HG03432 (cell line): ENCODE measurements at regions not wholly inside any gene's neighbourhood (a gene's known extent, or its start where the extent isn't known, plus 50 kb on each side); places are given as distances from the start of the nearest gene placed in this dataset.
A peak's percentile ranks its signal among the peaks of the same experiment; 100 is the strongest.
"Not testable (repeated sequence)": the region's sequence is repeated elsewhere in the genome, so short reads cannot be mapped to it uniquely, and the experiment has no call there.

Source experiments
- ATAC-seq: cut with Tn5 transposase; IDR thresholded peaks from one replicate; pipeline ENCODE4 v1.9.1; 2021; ENCODE audit warnings: mild to moderate bottlenecking, moderate library complexity; ENCODE audit not compliant: unreplicated experiment

GRCh38 chr16:85446951-85447692 is 166.0 kb upstream of the GSE1 start:
- ATAC-seq, result peak; percentile 72

GRCh38 chr16:85447693-85448313 is 165.3 kb upstream of the GSE1 start:
- peak; percentile 12 for ATAC-seq

DNA sequence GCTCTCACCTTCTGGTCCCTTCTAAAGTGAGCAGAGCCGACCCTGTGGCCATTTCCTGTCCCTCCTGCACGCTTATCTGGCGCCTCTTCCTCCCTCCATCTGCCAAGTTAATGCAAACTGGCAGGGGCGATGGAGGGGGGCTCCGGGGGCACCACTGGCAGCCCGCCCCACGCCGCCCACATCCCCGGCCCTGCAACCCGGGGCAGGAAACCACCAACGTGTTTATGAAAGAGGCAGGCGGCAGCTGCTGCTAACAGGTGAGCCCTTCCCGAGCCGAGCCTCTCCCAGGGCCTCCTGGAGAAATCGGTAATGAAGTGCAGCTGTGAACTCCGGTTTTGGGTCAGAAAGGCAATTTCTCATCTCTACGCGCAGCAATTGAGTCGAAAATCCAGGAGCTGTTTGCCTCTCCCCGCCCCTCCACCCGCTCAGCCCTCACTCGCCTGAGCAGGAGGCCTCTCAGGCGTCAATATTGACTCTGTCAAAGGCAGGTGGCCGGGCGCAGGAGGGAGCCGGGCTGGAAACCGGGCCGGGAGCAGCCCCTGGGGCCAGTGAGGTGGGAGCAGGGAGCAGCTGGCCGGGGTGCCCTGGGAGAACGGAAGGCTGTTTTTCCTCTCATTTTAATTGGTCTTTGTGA is 164.4 kb upstream of the GSE1 start:
- no peak for ATAC-seq

DNA sequence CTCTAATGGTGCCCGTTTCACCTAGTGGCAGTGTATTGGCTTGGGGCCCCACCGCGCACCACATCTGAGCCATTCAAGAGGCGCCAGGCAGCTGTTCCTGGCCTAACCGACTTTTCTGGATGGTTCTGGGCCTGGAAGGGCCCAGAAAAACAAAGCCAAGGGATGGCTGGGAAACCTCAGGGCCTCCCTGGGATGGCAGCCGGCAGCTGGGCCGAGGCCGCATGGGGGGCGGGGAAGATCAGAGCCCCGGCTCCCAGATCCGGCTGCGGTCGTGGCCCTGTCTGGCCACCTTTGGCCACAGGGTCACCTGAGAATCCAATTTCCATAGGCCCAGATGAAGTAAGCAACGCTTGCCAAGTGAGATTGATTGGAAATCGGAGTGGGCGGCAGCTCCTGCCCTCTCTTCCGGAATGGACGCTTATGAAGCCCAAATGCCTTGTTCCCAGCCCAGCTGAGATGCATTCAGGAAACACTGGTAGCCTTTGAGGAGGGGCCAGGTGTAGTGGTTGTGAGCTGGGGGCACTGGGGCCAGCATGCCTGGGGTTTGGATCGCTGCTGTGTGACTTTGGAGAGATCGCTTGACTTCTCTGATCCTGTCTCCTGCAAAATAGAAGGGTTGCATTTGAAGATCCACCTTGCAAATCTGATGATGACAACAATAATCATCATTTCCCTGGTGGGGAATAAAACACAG is 163.8 kb upstream of the GSE1 start:
- ATAC-seq, result no peak

DNA sequence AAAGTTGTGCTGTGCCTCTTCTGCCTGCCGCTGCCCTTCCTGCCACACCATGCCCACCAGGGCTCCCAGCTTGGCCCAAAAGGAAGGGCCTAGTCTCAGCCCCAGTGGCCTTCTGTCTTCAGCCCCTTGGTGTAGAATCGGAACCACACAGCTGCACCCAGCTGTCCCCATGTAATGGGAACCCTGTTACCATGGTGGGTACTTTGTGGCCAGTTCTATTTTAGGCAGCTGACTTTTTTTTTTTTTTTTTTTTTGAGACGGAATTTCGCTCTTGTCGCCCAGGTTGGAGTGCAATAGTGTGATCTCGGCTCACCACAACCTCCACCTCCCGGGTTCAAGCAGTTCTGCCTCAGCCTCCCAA is 163.3 kb upstream of the GSE1 start:
- ATAC-seq, result no peak

DNA sequence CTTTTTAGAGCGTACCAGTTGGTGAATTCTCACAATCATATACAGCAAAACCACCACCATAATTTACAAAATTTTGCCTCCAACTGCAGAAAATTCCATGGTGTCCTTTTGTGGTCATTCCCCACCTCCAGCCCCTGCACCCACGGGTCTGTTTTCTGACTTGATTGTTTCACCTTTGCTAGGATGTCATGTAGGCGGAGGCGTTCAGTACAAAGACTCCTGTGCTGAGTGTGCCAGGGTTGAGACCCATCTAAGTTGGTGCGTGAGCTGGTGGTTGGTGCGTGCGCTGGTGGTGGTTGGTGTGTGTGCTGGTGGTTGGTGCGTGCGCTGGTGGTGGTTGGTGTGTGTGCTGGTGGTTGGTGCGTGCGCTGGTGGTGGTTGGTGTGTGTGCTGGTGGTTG is 162.0 kb upstream of the GSE1 start:
- not testable (repeated sequence) for ATAC-seq

- ATAC-seq, result no peak
These were observed 161.3 kb upstream of the GSE1 start for GRCh38 chr16:85451641-85452363.

DNA sequence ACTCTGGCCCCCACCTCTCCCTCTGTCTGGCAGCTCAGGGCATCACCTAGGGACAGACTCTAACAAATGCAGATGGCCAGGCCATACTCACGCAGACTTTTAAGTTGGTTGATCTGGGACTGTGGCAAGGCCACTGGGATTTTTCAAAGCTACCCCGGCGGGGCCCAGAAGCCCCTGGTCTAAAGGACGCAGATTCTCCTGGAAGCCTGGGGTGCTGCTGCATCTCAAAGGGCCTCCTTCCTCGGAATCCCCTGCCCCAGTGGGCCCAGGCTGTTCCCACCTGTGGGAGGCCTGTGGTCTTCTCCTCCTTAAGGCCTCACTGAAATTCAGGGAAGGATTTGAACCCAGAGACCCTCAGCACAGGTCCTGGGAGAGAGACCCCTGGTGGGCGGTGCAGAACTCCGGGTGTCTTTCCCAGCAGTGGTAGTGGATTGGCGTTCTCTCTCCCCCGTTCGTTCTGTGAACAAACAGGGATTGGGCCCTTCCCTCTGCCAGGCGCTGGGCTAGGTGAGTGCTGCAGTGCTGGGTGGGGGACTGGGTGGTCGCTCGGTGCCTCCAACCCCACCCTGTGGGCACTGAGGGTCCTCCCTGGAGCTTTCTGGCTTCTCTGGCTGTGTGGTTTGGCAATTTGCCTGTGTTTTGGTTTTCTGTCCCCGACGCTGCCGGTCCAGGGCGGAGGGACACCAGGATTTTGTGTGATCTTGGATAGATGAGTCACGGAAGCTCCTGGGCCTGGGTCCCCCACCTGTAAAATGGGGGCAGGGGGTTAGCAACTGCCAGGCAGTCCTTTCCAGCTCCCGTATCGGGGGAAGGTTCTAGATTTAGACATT is 160.5 kb upstream of the GSE1 start:
- no peak for ATAC-seq

DNA sequence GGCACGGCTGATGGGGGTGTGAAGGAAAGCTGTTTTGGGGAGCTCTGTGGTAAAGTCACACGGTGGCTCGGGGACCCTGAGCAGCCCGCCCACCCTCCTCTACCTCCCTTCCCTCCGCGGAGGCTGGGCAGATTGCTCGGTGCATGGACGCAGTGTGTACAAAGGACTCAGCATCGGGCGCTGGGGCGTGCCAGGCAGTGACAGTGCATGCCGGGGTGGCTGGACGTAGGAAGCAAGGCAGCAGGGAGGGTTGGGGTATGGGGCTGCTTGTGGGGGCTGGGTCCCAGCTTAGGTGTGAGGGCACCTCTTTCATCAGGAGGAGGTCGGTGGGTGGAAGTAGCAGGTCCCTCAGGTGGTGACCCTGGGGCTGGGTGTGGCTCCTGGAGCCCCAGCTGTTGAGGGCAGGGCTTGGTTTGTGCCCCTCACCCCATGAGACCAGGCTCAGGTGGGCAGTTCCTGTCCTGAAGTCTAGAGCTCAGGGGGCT is 159.9 kb upstream of the GSE1 start:
- ATAC-seq, result no peak

GRCh38 chr16:85453703-85454102 is 159.4 kb upstream of the GSE1 start:
- no peak for ATAC-seq

GRCh38 chr16:85454171-85454872 is 158.8 kb upstream of the GSE1 start:
- ATAC-seq, result no peak

- ATAC-seq, result no peak
These were observed 157.6 kb upstream of the GSE1 start for GRCh38 chr16:85455534-85455933.

DNA sequence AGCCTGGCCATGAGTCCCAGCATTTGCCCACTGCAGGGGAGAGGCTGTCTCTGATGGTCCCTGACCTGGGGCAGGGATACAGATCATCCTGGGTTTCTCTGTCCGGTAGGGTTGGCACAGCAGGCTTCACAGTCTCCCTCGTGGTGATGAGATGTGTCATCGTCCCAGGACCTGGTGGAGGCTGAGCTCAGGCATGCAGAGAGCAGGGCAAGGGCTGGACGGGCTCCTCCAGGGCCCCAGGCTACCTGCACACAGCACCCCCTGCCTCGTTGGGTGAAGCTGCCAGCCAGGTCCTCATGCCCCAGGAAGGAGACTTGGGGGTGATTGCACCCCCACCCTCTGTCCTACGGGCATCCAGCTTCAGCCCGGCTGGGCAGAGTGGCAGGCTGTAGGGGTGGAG is 155.8 kb upstream of the GSE1 start:
- no peak for ATAC-seq

- ATAC-seq, result no peak
These were observed 154.2 kb upstream of the GSE1 start for GRCh38 chr16:85458968-85459367.

DNA sequence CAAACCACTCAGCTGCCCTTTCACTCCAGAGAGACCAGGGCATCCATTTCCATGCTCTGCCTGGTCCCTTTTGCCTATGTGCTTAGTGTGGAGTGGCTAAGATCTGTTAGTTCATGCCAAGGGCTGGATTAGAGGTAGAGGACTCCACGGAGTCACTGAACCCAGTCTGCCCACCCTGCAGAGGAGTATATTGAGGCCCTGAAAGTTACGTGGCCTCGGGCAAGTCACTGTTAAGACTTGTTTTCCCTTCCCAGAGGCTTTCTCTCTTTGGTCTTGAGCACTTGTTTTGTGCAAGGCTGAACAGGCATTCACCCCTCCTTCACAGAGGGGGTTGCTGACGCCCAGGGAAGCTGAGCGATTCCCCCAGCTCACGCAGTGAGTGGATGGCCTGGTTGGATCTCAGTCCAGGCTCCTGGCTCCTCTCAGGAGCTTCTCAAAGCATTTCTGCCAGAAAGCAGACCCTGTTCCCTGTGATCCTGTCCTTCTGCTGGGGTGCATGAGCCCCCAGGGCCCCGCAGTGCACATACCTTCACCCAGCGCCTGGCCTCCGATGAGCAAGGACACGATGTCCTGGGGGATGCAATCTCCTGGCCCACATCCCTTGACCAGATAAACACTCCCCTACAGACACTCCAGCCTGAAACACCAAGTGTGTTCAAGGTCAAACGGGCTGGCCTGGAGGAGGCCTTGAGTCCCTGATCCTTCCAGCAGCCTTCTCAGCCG is 153.4 kb upstream of the GSE1 start:
- no peak for ATAC-seq

DNA sequence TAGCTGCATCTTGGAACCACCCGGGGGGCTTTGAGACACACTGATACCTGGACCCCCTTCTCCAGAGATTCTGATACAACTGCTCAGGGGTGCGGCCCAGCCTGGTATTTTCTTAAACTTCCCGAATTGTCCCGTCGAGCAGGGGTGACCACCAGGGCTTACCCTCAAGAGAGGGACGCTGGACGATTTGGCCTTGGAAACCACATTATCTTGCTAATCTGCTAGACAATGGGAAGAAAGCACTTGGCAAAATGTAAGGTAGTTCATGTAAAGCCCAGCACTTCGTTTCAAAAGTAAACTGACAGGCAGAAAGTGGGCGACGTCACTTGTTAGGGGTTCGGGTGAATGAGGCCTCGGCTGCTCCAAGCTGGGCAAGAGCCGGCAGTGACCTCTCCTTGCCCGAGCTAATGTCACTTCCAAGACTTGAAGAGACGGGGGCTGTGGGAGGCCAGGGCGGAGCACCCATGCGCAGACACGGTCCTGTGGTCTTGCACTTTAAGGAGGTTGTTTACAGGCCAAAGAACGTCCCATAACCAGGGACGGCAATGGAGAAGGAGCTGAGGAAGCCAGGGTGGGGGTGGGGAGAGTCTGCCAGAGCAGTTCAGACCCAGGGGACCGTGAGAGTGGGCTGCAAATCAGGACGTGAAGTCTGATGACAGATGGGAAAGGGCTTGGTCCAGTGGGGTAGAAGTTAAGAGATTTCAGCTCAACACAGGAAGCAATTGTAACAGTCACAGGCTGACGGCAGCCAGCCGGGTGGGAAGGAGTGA is 152.7 kb upstream of the GSE1 start:
- ATAC-seq, result no peak

DNA sequence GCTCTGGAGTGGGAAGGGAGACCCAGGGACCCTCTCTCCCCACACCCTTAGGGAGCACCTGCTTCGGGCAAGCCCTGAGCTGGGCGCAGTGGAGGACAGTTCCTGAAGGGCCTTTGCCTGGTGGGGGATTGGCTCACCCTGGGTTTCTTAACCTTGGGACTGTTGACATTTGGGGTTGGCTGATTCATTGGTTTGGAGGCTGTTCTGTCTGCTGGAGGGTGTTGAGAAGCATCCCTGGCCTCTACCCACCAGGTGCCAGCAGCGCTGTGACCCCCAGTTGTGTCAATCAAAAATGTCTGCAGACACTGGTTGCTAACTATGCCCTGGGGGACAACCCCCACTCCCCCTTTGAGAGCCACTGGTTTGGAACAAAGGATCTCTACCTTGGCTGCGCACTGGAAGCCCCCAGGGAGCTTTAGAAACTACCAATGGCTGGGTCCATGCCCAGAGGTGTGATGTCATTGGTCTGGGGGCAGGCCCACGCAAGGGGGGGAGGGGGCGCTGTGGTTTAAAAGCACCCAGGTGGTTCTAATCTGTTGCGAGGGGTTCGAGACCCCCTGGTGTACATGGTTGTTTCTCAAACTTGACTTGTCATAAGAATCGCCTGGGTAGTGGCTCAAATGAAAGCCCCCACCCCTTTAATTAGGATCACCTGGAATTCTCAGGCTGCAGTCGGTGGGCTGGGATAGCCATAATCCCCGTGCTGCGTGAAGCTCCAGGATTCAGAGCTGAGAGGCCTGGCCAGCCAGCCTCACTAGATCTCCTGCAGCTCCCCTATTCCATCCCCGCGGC is 151.9 kb upstream of the GSE1 start:
- ATAC-seq, result no peak
